ENCODE measurements at regions not wholly inside any gene's neighbourhood (a gene's known extent, or its start where the extent isn't known, plus 50 kb on each side); places are given as distances from the start of the nearest gene placed in this dataset.

- no peak for TF ChIP-seq CTCF (IDR thresholded peaks at IDR 0.05 in 8 of 11, conservative IDR thresholded peaks at IDR 0.05 in 3 of 11)
- no peak for TF ChIP-seq POLR2A (IDR thresholded peaks at IDR 0.05)
- TF ChIP-seq POLR2AphosphoS5 (IDR thresholded peaks at IDR 0.05): no peak
Observed at GRCh38 chr17:79219208-79219935, 144.7 kb downstream of the ENGASE start.
